ENCODE measurements at regions not wholly inside any gene's neighbourhood (a gene's known extent, or its start where the extent isn't known, plus 50 kb on each side); places are given as distances from the start of the nearest gene placed in this dataset.
"Not testable (repeated sequence)": the region's sequence is repeated elsewhere in the genome, so short reads cannot be mapped to it uniquely, and the experiment has no call there.

- no peak for DNase-seq
Measured at GRCh38 chr21:24693779-24694178, 913.5 kb downstream of the MRPL39 start.

GRCh38 chr21:24681456-24681855 lies 925.8 kb downstream of the MRPL39 start:
- no peak for DNase-seq

DNA sequence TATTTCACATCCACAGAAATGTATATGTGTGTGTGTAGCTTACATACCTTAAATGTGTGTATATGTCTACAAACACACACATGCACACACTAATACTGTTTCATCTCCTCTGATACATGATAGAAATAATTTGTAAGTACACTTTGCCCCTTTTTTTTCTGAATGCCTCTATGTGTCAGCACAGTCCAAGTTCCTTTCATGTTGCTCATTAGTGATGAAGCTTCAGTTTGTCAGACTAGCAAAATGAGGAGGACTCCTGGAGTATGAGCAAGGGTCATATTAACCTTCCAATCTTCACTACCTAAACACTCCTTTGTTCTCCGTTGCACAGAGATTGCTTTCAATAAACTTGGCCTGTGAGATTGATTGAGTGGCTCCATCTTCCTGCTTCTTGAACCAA lies 935.4 kb downstream of the MRPL39 start:
- DNase-seq = no peak

DNA sequence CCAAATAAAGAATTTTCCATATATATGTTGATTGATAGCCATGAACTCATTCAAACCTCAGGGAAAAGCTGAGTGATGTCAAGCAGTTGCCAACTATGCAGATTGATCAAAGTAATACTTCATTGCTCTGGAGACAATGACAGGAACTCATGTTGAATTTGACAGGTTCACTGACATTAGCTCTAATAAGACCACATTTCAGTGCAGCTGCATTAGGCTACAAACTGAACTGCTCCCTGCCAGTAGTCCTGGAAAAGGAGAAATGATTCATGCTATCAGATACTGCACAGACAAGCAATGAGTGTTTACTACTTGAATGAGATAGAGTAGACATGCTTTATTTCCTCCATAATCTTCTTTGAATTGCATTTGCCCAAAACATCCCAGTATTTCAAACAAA lies 948.4 kb downstream of the MRPL39 start:
- DNase-seq = no peak

GRCh38 chr21:24658026-24658425 lies 949.3 kb downstream of the MRPL39 start:
- no peak for DNase-seq

DNA sequence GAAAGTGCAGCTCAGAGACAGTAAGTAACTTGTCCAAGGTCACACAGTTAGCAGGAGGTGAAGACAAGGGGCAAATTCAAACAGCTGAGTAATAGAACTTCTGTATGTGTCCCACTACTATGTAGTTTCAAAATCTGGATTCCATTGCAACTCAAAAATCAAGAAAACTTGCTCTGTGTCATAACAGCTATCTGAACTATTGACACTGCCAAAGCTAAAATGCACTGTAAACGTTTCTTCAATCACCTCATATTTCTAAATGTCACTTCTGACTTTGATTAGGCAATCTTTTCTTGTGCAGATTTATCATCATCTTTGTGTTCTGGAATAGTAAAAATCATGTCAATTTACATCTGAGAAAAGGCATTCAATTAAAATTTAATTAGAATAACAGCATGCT lies 957.6 kb downstream of the MRPL39 start:
- DNase-seq = no peak

DNA sequence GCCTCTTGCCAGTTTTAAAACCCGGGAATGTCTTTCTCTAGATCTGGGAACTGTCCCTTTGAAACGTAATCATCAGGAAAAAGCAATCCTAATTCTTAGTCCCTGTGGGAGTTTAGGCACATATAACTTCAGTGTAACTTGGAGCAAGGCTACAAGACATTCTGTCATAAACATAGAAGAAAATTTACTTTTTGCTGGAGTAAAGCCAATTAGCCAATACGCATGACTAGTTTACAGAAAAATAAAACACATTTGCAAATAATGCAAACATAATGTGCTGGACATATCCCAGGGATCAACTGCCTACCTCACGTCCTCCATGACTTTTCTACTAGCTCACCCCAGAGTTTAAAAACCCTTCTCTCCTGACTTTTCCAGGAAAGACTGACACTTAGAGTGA lies 970.6 kb downstream of the MRPL39 start:
- DNase-seq = no peak

GRCh38 chr21:24634749-24635148 lies 972.5 kb downstream of the MRPL39 start:
- no peak for DNase-seq

DNA sequence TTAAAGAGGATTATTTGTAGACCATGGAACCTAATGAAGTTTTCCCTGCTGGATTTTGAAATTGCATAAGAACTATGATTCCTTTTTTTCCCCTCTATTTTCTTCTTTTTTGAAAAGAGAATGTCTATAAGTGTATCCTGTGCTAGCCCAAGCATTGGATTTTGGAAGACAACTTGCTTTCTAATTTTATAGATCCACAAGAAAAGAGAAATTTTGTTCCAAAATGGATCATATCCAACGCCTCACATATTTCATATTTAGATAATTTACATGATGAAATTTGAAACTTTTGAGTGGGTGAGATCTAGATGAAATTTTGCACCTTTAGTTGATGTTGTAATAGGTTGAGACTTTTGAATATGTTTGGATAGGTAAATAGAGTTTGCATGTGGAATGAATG lies 978.7 kb downstream of the MRPL39 start:
- no peak for DNase-seq

DNA sequence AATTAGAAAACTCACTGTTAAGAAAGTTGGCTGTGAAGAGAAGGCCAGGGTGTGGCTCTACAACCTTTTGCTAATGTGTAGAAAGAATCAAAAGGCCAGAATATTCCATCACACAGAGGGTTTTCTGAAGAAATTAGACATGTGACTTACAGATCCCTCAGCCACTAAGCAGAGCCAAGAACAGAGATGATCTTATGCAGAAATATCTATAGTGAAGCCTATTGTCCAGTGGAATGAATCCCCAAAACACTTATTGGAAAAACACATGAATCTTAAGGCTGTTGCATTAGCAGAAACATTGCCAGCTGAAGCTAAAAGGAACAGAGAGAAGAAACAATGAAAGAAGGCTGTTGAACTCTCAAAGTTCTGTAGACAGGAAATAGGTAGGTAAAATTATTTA lies 979.2 kb downstream of the MRPL39 start:
- DNase-seq = no peak

GRCh38 chr21:24617819-24618218 lies 989.5 kb downstream of the MRPL39 start:
- DNase-seq = no peak

GRCh38 chr21:24594082-24594481 lies 1013.2 kb downstream of the MRPL39 start:
- DNase-seq = no peak

GRCh38 chr21:24590261-24590660 lies 1017.0 kb downstream of the MRPL39 start:
- no peak for DNase-seq

GRCh38 chr21:24583473-24583872 lies 1023.8 kb downstream of the MRPL39 start:
- no peak for DNase-seq

- DNase-seq = no peak
Measured at GRCh38 chr21:24577301-24577700, 1030.0 kb downstream of the MRPL39 start.

DNA sequence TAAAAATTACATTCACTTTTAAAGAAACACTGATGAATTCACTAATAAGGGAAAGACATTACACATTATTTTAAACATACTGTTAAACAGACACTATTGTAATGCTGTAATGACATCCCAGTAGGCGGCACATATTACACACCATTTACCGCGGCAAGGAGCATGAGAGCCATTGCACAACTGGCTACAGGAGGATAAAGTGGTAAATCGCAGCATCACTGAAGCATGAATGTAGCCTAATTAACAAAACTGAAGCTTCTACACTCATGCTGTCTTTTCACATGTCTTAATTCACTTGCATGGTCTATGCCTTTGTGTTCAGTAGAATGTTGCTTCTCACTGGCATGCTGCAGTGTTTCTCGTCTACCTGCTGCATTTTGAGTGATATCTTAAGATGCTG lies 1046.0 kb downstream of the MRPL39 start:
- DNase-seq = no peak

DNA sequence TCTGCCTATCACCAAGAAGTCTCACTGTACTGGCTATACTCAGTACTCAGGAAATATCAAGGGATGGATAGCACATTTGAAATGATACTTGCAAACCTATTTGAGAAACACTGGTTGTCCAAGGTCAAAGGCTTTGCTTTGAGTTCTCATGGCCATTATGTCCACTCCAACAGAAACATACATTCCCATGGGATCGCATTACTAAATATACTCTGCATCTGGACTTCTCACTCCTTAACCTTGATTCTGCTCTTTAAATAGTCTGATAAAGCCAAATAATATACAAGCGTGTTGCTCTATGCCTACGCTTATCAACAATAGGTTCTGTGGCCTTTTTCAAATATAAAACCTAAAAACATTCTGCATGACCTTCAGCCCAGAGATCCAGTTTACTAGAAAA lies 1054.8 kb downstream of the MRPL39 start:
- no peak for DNase-seq

DNA sequence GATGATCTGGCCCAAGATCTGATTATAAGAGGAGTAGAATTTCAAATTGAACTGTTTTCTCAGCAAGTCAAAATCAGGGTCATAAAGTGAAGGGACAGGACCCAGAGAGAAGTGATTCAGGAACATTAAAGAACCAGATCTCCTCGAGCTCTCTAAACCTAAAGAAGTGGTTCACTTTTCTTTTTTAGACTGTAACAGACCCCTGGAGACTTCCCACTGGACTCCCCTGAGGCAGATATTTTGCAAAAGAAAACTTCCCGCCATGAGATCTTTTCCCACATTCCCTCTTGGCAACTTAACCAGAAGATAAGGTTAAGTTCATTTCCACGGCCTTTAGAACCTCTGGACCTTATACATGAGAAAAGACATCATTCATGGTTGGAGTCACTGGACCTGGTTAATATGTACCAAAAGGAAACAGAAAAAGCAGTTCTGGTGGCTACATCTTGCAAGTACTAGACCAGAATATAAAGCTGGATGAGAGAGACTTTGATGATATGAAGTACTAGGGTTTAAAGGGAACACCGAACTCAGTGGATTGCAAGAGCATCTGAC lies 1061.4 kb downstream of the MRPL39 start:
- DNase-seq = no peak

- no peak for DNase-seq
Measured at GRCh38 chr21:24514081-24514733, 1093.1 kb downstream of the MRPL39 start.

DNA sequence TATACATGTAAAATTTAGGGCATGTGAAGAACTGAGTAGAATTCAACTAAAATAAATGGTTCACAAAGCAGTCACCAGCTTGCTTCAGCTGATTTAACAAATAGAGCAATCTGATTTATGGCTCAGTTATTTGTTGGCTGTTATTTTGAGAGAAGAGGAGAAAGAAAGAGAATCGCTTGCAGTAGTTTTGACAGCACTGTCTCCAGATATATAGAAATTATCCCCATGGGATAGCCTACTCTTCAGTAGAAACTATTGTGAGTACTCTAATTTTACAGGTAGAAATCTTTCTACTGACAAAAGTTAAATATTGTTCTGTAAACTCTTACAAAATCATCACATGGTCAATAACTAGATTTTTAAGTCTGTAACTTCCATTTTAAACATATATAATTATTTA lies 1098.2 kb downstream of the MRPL39 start:
- DNase-seq = no peak

GRCh38 chr21:24486973-24487372 lies 1120.3 kb downstream of the MRPL39 start:
- DNase-seq = no peak

GRCh38 chr21:24483361-24483760 lies 1123.9 kb downstream of the MRPL39 start:
- not testable (repeated sequence) for DNase-seq

DNA sequence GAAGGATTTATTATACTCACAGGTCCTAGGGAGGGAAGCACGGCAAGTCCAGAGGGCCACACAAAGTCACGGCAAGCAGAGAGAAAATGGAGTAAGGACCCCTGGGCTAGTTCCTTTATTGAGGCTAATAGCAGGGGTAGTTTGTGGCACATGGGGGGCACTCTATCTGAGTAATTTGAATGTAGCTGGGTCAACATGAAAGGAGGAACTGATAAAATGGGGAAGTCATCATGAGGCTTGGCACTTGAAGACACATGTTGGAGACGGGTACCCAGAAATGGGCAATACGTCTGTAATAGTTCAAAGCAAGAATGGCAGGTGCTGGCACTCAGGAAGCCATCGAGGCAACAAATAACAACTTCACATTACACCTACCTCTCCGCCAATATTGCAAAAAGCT lies 1136.4 kb downstream of the MRPL39 start:
- DNase-seq = no peak

DNA sequence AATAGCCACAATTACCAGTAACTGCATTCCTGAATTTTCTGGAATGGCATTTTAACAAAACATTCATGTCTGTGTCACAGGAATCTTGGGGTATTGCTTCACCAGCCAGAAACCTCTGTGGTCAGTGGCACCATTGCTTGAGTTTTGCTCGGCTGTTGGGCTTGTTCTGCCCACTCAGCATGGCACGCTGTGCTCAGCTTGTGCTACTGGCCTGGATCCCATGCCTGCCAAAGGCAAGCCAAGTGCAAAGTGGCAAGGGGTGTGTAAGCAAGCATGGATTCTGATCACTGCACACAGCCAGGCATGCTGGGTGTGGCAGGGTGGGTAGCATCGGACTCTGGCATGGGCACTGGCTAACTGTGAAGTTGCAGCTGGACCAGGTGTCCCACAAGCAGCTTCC lies 1150.9 kb downstream of the MRPL39 start:
- DNase-seq = no peak

- no peak for DNase-seq
Measured at GRCh38 chr21:24450119-24450518, 1157.2 kb downstream of the MRPL39 start.

Data from amniotic stem cell (primary cell).